Heart left ventricle (tissue), 13 donors: ENCODE measurements at regions not wholly inside any gene's neighbourhood (a gene's known extent, or its start where the extent isn't known, plus 50 kb on each side); places are given as distances from the start of the nearest gene placed in this dataset.

Experiments
- CTCF ChIP-seq, 12 donors: fragments of 200-600 bp; sonication (generic) in 4 of 12; IDR thresholded peaks; one replicate each; pipeline versions ENCODE4 v1.5.0 to v1.8.0; 2018 to 2022; ENCODE audit warnings: antibody characterized with exemption in 12 of 12, mild to moderate bottlenecking in 5 of 12
- POLR2A ChIP-seq, 2 donors: fragments of 450-650 bp; IDR thresholded peaks; one replicate each; pipeline ENCODE4 v1.6.1; 2017; ENCODE audit warnings: antibody characterized with exemption in 2 of 2, mild to moderate bottlenecking in 2 of 2, moderate library complexity in 2 of 2
- donor health status: ischemic (EF 13 %, LVEDD 7.1; RV severe dilation, severe dysfunction).
- donor health status: DM: no; HTN: yes; CAD: no.
- donor health status: DM: no; HTN: no; CAD: no.
- donor health status: ischemic (EF 25% LVEDD 6.9; RV normal size, moderate dysfunction).
- donor health status: ischemic (EF 25% LVEDD 5.7; RV mildly dilated, moderate dysfunction).
- donor health status: ischemic (EF 35%, LVEDD 5.7; RV mildly dilated, moderate dysfunction).
- donor health status: nonischemic (EF 11% LVEDD 7.7; RV severe dilation, severe dysfunction).
- donor health status: DM: yes; HTN: yes; CAD: no.
- donor health status: PGD.
- donor health status: ischemic (EF 29% LVEDD 5.4; RV normal size, mild dysfunction).
- donor health status: nonischemic (EF 23%, LVEDD 6.1; RV moderate dilation, normal function).

DNA sequence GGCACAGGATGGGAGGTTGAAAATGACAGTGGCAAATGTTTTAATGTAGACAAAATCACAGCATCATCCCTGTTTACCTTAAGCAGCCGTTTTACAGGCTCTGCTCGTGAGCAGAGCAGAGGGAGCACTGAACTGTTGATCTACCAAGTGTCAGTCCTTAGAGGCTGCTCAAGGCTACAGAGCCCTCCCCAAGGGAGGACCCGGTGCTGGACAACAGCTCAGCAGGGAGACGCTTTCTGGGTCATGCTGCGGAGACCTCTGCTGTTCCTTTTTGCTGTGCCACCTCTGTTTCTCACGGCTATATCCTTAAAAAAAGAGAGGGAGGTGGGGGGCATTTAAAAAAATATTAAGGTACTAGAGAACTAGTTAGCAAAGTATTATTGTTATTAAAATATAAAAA is 400.2 kb downstream of the GABRB3 start:
- TF ChIP-seq CTCF (IDR thresholded peaks at IDR 0.05) (no peak), POLR2A (IDR thresholded peaks at IDR 0.05) (no peak)
